Astrocyte of the hippocampus (primary cell): ENCODE measurements at regions not wholly inside any gene's neighbourhood (a gene's known extent, or its start where the extent isn't known, plus 50 kb on each side); places are given as distances from the start of the nearest gene placed in this dataset.

Source experiments
- DNase-seq: peaks from one replicate; pipeline ENCODE4 v3.0.0; 2011; ENCODE audit warnings: low read depth, low spot score

GRCh38 chr3:44055951-44056350 is 185.7 kb upstream of the TOPAZ1 start:
- peak; percentile 71 for DNase-seq

GRCh38 chr3:44056446-44057240 is 185.0 kb upstream of the TOPAZ1 start:
- DNase-seq, result no peak

- DNase-seq, result peak; percentile 76
Measured at GRCh38 chr3:44058022-44058867, 183.4 kb upstream of the TOPAZ1 start.

- DNase-seq, result no peak
Measured at GRCh38 chr3:44058868-44059203, 182.8 kb upstream of the TOPAZ1 start.

GRCh38 chr3:44060164-44060563 is 181.5 kb upstream of the TOPAZ1 start:
- DNase-seq, result no peak

GRCh38 chr3:44061268-44061667 is 180.4 kb upstream of the TOPAZ1 start:
- DNase-seq, result no peak

- DNase-seq, result no peak
Measured at GRCh38 chr3:44061961-44062360, 179.7 kb upstream of the TOPAZ1 start.

GRCh38 chr3:44065311-44066094 is 176.2 kb upstream of the TOPAZ1 start:
- DNase-seq, result peak; percentile 86

- no peak for DNase-seq
Measured at GRCh38 chr3:44066806-44067205, 174.9 kb upstream of the TOPAZ1 start.

- DNase-seq, result no peak
Measured at GRCh38 chr3:44067431-44067830, 174.3 kb upstream of the TOPAZ1 start.

GRCh38 chr3:44068753-44069152 is 172.9 kb upstream of the TOPAZ1 start:
- no peak for DNase-seq

DNA sequence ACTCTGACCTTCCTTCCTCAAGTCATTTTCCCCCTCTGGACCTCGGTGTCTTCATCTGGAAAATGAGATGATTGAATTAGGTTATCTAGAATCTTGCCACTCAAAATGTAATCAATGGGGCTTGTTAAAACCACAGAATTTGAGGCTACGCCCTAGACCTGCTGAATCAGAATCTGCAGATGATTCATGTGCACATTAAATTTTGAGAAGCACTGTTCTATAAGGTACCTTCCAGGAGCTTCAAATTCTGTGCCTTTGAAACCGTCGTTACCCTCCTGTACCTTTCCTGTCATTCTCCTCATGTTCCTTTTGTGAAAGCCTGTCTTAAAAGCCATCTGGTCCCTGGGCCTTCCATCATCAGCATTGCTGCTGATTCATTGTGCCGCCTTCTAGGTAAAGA is 172.4 kb upstream of the TOPAZ1 start:
- no peak for DNase-seq

GRCh38 chr3:44070841-44071546 is 170.7 kb upstream of the TOPAZ1 start:
- DNase-seq, result no peak

DNA sequence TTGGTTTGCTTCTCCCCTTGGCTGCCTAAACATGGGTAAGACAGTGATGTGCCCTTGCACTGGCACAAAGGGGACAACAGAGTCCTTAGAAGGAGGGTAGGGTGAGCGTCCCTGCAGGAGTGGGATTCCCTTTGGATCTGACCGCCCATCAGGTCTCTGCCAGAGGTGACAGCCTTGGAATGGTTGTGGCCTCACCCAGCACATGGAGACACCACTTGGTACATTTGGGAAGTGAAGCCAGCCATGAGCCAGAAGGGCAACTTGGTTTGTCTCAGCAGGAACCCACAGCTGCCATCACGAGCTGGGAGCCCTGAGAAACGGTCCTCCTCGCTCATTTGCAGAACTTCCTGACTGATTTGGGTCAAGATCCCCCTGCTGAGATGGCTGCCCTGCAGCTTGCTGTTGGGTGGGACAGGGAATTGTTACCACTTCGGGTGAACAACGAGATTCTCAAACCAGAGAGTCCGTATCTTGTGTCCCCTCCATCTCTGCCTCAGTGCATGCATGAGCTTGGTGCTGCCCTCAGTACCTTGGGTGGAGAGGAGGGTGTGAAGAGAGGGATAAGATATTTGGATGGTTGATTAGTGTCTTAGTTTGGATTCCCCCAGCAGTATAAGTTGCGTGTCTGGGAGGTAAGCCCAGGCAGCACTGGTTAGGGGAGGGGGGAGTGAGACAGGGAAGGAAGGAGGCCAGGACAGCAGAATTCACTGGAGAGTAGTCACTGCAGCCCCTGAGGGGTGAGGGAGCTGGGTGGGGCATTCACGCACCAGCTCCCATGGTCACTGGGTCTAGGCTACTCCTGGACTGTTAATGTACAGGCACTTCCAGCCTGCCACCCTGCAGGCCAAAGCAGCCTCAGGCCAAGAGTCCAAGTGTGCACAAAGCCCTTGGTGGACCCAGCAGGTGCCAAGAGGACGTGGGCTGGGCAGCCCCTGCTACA is 168.8 kb upstream of the TOPAZ1 start:
- DNase-seq, result no peak

GRCh38 chr3:44074181-44074580 is 167.5 kb upstream of the TOPAZ1 start:
- DNase-seq, result no peak

DNA sequence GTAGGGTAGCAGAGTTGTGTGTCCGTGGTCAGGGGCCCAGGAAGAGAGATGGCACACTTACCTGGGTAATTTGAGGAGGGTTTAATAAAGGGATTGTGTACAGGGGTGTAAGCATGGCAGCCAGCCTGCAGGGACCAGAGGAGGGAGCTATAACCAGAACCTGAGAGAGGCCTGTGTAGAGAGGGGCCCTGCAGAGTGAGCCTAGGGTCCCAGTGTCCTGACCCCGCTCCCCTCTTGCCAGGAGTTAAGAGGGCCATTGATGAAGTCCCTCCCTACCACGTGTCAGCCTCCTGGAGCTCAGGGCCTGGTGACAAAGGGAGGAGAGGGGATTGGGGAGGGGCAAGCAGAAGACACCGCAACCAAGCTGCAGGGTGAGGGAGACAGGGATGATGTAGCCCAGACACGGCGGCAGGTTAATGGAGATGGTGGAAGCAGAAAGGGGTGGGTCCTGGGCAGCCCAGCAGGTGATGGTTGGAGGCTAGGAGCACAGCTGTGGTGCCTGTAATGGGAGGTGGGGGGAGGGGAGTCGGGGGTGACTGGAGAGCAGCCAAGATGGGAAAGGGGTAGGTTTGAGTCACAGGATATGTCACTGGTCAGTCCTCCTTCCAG is 165.4 kb upstream of the TOPAZ1 start:
- DNase-seq, result no peak

DNA sequence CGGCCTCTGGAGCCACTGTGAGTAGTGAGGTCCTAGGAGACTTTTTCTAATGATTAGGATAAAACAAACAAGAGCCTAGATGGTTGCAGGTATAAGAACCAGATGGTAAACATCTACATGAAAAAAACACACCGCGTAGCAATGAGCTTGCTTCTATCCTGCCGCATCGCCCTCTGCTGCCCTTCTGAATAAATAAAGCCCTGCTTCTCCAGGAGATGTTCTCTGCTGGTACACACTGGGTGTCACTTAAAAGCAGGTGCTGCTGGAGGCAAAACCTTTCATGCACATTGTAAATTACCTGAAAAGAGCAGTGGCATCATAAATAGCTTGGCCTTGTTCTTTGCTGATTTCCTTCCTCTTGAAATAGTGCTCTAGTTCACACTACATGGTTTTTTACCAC is 164.4 kb upstream of the TOPAZ1 start:
- DNase-seq, result no peak

GRCh38 chr3:44078863-44079262 is 162.8 kb upstream of the TOPAZ1 start:
- DNase-seq, result no peak

DNA sequence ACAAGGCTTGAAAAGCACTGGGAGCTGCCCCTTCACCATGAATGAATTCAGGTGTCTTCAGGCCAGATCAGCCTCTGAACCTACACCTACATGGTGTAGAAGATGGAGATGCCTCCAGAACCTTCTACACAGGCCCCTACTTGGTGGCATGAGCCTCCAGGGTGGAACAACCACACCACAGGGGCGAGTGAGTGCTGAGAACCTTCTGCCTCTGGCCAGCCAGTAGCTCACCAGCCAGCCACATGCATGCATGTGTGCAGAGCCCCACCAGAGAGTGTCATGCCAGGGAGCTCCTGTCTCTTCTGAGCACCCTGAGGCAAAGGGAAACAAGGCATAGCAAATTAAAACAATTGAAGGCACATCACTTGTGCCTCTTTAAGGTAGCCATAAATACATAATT is 161.8 kb upstream of the TOPAZ1 start:
- DNase-seq, result no peak

DNA sequence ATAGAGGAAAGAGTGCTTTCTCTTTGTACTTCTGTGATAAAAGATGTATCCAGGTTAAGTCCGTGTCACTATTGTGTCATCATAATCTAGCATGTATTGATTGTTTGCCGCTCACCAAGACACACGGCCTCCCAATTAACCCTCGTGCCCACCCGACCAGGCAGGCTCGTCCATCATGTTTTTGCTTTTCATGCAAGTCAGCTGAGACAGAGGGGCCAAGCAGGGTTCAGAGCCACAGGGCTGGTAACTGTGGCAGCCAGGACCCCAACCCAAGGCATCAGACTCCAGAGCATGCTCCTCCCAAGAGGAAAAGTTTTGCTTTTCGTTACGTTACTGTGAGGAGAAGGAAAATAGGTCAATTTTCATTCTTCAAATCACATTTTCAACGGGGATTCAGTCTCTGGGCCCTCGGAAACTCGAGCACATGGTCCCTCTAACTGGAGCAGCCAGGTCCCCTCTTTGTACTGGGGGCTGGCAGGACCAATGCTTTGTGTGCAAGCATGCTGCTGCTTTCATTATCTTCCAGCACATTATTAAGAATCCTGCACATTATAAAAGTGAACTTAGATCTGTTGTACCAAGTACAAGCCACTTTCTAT is 161.1 kb upstream of the TOPAZ1 start:
- DNase-seq, result no peak
